NCI-H2196 treated with DMSO at 0.1 percent for 48 hours (cell line): ENCODE measurements at regions not wholly inside any gene's neighbourhood (a gene's known extent, or its start where the extent isn't known, plus 50 kb on each side); places are given as distances from the start of the nearest gene placed in this dataset.

Source experiments
- DNase-seq: peaks from one replicate; lab custom pipeline; 2025; ENCODE audit not compliant: unreplicated experiment; lab: John Stamatoyannopoulos, UW

GRCh38 chr11:112881461-112881860, 79.8 kb upstream of the NCAM1 start:
- peak; percentile 88 for DNase-seq

GRCh38 chr11:112882494-112883381, 78.5 kb upstream of the NCAM1 start:
- no peak for DNase-seq

- no peak for DNase-seq
These were observed 77.0 kb upstream of the NCAM1 start for GRCh38 chr11:112884012-112884767.

- no peak for DNase-seq
These were observed 75.3 kb upstream of the NCAM1 start for GRCh38 chr11:112885744-112886433.

- DNase-seq = no peak
These were observed 74.5 kb upstream of the NCAM1 start for GRCh38 chr11:112886434-112887370.

- DNase-seq = no peak
These were observed 71.8 kb upstream of the NCAM1 start for GRCh38 chr11:112889446-112889845.

GRCh38 chr11:112899235-112900006, 61.8 kb upstream of the NCAM1 start:
- DNase-seq = no peak

GRCh38 chr11:112901924-112902323, 59.3 kb upstream of the NCAM1 start:
- no peak for DNase-seq

GRCh38 chr11:112902361-112903011, 58.7 kb upstream of the NCAM1 start:
- no peak for DNase-seq

- DNase-seq = no peak
These were observed 57.9 kb upstream of the NCAM1 start for GRCh38 chr11:112903340-112903739.

GRCh38 chr11:112911124-112911523, 50.1 kb upstream of the NCAM1 start:
- no peak for DNase-seq
